ENCODE measurements at regions not wholly inside any gene's neighbourhood (a gene's known extent, or its start where the extent isn't known, plus 50 kb on each side); places are given as distances from the start of the nearest gene placed in this dataset.

DNA sequence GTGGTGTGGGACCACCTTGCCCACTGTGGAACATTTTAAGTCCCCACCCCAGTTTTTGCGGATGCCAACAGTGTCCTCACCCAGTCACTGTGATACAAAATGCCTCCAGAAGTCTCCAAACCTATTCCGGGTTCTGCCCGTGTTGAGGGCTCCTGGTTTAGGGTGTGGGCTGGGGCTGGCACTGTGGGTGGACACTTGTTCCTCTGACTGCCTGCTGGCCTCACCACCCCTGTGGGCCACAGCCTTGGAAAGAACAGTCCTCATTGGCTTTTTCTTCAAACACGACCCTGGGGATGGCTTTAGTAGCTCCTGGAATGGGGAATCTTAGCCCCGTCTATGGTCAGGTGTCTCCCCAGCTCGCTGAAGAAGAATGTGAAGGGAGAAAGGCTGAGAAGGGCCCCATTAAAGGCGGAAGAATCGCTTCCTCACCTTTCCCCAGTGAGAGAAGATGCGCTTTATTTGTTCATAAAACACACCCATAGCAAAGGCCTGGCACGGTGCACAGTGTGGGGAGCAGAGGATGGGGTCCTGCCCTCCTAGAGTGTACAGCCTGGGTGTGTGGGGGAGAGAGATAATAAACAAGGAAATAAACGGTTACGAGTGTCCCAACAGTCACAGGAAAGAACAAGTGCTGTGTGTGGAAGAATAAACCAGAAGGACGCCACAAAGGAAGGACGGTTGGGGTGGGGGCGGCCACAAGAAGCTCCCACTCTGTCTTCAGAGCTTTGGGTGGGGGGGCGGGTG lies 56.3 kb upstream of the SLC22A11 start:
- no peak for DNase-seq (ENCODE audit: low spot score)

DNA sequence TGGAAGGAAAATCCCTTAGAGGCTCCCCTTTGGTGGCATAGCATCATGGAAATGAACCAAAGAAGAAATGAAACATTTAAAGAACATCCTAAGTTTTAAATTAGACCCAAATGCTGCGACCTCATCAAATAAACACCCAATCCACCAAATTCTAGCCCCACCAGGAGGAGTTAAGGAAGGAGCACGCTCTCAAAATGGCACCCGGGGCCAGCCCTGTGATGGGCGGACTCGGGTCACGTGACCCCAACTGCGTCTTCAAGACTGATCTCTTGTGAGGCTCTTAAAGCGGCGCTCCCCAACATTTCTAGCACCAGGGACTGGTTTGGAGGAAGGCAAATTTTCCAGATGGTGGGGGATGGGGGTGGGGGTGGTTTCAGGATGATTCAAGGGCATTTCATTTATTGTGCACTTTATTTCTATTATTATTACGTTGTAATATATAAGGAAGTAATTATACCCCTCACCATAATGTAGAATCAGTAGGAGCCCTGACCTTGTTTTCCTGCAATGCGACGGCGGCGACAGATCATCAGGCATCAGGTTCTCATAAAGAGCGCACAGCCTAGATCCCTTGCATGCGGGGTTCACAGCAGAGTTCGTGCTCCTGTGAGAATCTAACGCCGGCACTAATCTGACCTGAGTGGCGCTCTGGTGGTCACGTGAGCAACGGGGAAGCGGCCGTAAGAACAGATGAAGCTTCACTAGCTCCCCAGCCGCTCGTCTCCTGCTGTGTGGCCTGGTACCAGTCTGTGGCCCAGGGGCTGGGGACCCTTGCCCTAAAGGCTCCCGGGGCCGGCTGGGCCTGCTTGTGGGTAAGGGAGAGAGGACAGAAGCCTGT lies 55.3 kb upstream of the SLC22A11 start:
- no peak for DNase-seq (ENCODE audit: low spot score)

GRCh38 chr11:64501500-64502427 lies 54.0 kb upstream of the SLC22A11 start:
- DNase-seq (ENCODE audit: low spot score), result no peak

DNA sequence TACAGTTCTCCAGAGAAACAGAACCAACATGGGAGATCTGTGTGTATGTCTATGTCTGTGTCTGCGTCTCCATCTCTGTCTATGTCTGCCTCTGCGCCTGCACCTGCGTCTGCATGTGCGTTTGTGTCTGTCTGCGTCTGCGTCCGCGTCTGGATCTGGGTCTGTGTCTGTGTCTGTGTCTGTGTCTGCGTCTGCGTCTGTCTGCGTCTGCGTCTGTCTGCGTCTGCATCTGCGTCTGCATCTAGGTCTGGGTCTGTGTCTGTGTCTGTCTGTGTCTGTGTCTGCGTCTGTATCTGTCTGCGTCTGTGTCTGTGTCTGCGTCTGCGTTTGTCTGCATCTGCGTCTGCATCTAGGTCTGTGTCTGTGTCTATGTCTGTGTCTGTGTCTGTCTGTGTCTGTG lies 53.1 kb upstream of the SLC22A11 start:
- no peak for DNase-seq (ENCODE audit: low spot score)

GRCh38 chr11:64503186-64503753 lies 52.5 kb upstream of the SLC22A11 start:
- no peak for DNase-seq (ENCODE audit: low spot score)

- no peak for DNase-seq (ENCODE audit: low spot score)
Measured at GRCh38 chr11:64504999-64505398, 50.7 kb upstream of the SLC22A11 start.
